ENCODE measurements at regions not wholly inside any gene's neighbourhood (a gene's known extent, or its start where the extent isn't known, plus 50 kb on each side); places are given as distances from the start of the nearest gene placed in this dataset.

DNA sequence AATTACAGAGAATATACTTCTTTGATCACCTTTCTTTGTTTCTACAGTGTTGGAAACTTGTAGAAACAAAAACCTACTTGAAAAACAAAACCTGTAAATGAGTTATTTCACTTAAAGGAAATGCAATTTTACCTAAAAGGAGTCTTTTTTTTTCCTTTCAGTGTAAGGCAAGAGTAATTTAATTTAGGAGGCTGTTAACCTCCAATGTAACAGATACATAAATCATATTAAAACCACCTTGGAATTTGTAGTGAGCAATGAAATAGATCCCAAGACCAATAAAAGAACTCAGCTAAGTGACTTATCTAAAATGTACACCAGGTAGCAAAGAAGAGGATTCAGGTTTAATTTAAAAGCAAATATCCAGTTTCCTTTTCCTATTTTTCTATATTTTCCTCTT lies 524.8 kb downstream of the CSNK1G3 start:
- DNase-seq (ENCODE audit: low spot score) (no peak), FAIRE-seq (no peak), ATAC-seq (no peak)
- H3K4me2 ChIP-seq (ENCODE audit: low read depth, low read length), result no peak overlapping the region
- ChIA-PET CTCF (ENCODE audit: low intra/inter-chr PET ratio, low total read pairs) (no interaction called here), POLR2A (no interaction called here)
- no peaks in the 10 kb centered on the region for H3K27me3 ChIP-seq (ENCODE audit: control insufficient read depth in 1 of 2, insufficient read depth in 2 of 2, low read length in 2 of 2)
- TF ChIP-seq PCBP1 (IDR thresholded peaks at IDR 0.05; ENCODE audit: borderline replicate concordance, low read depth, low read length), result no peak
- no peak for TF ChIP-seq PBX2 (CRISPR knock-in tag; IDR thresholded peaks at IDR 0.05)
- TF ChIP-seq ZNF484 (CRISPR knock-in tag; IDR thresholded peaks at IDR 0.05; ENCODE audit: borderline replicate concordance, low read depth), result no peak
- TF ChIP-seq PAWR (CRISPR knock-in tag; IDR thresholded peaks at IDR 0.05; ENCODE audit: borderline replicate concordance), result no peak
- no peak for TF ChIP-seq ZNF883 (CRISPR knock-in tag; IDR thresholded peaks at IDR 0.05; ENCODE audit: not compliant biosample characterization)
- TF ChIP-seq, protein P1, sequence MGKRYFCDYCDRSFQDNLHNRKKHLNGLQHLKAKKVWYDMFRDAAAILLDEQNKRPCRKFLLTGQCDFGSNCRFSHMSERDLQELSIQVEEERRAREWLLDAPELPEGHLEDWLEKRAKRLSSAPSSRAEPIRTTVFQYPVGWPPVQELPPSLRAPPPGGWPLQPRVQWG (CRISPR knock-in tag; IDR thresholded peaks at IDR 0.05; ENCODE audit: borderline replicate concordance, low read depth), result no peak
- TF ChIP-seq ZNF329 (CRISPR knock-in tag; IDR thresholded peaks at IDR 0.05; ENCODE audit: low read depth), result no peak
- TF ChIP-seq AGO1 (IDR thresholded peaks at IDR 0.05; ENCODE audit: low read depth, low read length, poor library complexity, severe bottlenecking), result no peak
- TF ChIP-seq, protein P2, sequence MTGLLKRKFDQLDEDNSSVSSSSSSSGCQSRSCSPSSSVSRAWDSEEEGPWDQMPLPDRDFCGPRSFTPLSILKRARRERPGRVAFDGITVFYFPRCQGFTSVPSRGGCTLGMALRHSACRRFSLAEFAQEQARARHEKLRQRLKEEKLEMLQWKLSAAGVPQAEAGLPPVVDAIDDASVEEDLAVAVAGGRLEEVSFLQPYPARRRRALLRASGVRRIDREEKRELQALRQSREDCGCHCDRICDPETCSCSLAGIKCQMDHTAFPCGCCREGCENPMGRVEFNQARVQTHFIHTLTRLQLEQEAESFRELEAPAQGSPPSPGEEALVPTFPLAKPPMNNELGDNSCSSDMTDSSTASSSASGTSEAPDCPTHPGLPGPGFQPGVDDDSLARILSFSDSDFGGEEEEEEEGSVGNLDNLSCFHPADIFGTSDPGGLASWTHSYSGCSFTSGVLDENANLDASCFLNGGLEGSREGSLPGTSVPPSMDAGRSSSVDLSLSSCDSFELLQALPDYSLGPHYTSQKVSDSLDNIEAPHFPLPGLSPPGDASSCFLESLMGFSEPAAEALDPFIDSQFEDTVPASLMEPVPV (CRISPR knock-in tag; IDR thresholded peaks at IDR 0.05), result no peak
- TF ChIP-seq NPAS2 (CRISPR knock-in tag; IDR thresholded peaks at IDR 0.05; ENCODE audit: borderline replicate concordance), result no peak
- no peak for TF ChIP-seq IKZF1 (IDR thresholded peaks at IDR 0.05)
- no peak for TF ChIP-seq NR2F2 (IDR thresholded peaks at IDR 0.05; ENCODE audit: borderline replicate concordance, low read depth)
- no peak for TF ChIP-seq FUBP1 (CRISPR knock-in tag; IDR thresholded peaks at IDR 0.05; ENCODE audit: borderline replicate concordance)
- TF ChIP-seq, protein P3, sequence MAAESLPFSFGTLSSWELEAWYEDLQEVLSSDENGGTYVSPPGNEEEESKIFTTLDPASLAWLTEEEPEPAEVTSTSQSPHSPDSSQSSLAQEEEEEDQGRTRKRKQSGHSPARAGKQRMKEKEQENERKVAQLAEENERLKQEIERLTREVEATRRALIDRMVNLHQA (CRISPR knock-in tag; IDR thresholded peaks at IDR 0.05), result no peak
- no peak for TF ChIP-seq PPARG (CRISPR knock-in tag; conservative IDR thresholded peaks at IDR 0.05)
- in situ Hi-C loops (cut with HindIII; ENCODE audit: extremely low pct_ligation_motif_present, low pct_unique_long_range_greater_than_20kb) (no loop called here), intact Hi-C loops (cut with micrococcal nuclease; ENCODE audit: unreplicated experiment) (no loop called here)
- no peaks in the 10 kb centered on the region for H3K4me1 ChIP-seq (ENCODE audit: insufficient read depth, low read length)
- no peaks in the 10 kb centered on the region for H3K9me3 ChIP-seq (ENCODE audit: low read length)
- H2AFZ ChIP-seq (ENCODE audit: low read length), result no peak overlapping the region
- no peaks in the 10 kb centered on the region for H3K36me3 ChIP-seq (replicated peaks in 1 of 2; ENCODE audit: control insufficient read depth in 1 of 2, insufficient read depth in 2 of 2, low read length in 2 of 2)
- H3K27ac ChIP-seq (ENCODE audit: extremely low read length, insufficient read depth, low read length), result no peak overlapping the region
- no peak overlapping the region for H3K4me3 ChIP-seq (replicated peaks in 1 of 3; ENCODE audit: insufficient read depth in 1 of 3, low read depth in 2 of 3, low read length in 3 of 3)
- BruUV-seq (replicated peaks), result no TSS peak
- no peaks in the 10 kb centered on the region for H4K20me1 ChIP-seq (ENCODE audit: insufficient read depth, low read length)
- H3K79me2 ChIP-seq (ENCODE audit: insufficient read depth, low read length), result no peaks in the 10 kb centered on the region
- no peak overlapping the region for H3K9ac ChIP-seq (ENCODE audit: insufficient read depth, low read depth, low read length)
